ENCODE measurements at regions not wholly inside any gene's neighbourhood (a gene's known extent, or its start where the extent isn't known, plus 50 kb on each side); places are given as distances from the start of the nearest gene placed in this dataset.

- DNase-seq (no peak), ATAC-seq (ENCODE audit: low read depth) (no peak)
- H4K20me1 ChIP-seq (ENCODE audit: control insufficient read depth, insufficient read depth, low read length, poor library complexity, severe bottlenecking), result no peaks in the 10 kb centered on the region
- H3K79me2 ChIP-seq (ENCODE audit: control insufficient read depth, insufficient read depth, low read length), result no peaks in the 10 kb centered on the region
- Mint-ChIP-seq H3K27ac (no peak overlapping the region), H3K4me1 (no peaks in the 10 kb centered on the region), H3K9me3 (ENCODE audit: insufficient read depth) (no peaks in the 10 kb centered on the region), H3K27me3 (peaks cover 11% of the 10 kb centered on the region), H3K4me3 (no peak overlapping the region)
- no peaks in the 10 kb centered on the region for H3K36me3 ChIP-seq (replicated peaks in 1 of 2; ENCODE audit: control extremely low read depth in 1 of 2, control insufficient read depth in 1 of 2, extremely low read depth in 1 of 2, insufficient read depth in 2 of 2, low read length in 1 of 2)
- POLR2A ChIA-PET, result no interaction called here
- no peak for TF ChIP-seq CTCF (IDR thresholded peaks at IDR 0.05)
- TF ChIP-seq EZH2 (IDR thresholded peaks at IDR 0.05; ENCODE audit: borderline replicate concordance, insufficient read depth, low read depth, low read length, poor library complexity, severe bottlenecking), result no peak
- H3K27ac ChIP-seq (ENCODE audit: low read length in 2 of 2), result no peak overlapping the region
- no peak overlapping the region for H2AFZ ChIP-seq (ENCODE audit: insufficient read depth, low read depth, low read length, poor library complexity, severe bottlenecking)
- CTCF ChIA-PET, result interaction anchor here (2.3 kb wide), 1 partner anchor 15 kb away, joined by 4 read pairs; no protein-coding TSS in a partner anchor
- intact Hi-C loops (cut with micrococcal nuclease), result no loop called here
- peaks cover 0 to 22% (median 7%) of the 10 kb centered on the region in 3 donors for H3K9me3 ChIP-seq (ENCODE audit: control extremely low read depth in 1 of 3, control insufficient read depth in 2 of 3, insufficient read depth in 1 of 3, low read length in 2 of 3)
- no peak overlapping the region for H3K9ac ChIP-seq (ENCODE audit: low read length)
- H3K4me3 ChIP-seq (ENCODE audit: control extremely low read depth in 1 of 5, extremely low read depth in 1 of 5, insufficient read depth in 1 of 5, low read depth in 2 of 5, low read length in 4 of 5), result no peak overlapping the region
- no CpG with 5 or more reads among the region's 3 CpGs for WGBS (ENCODE audit: insufficient coverage)
- no peaks in the 10 kb centered on the region for H3K27me3 ChIP-seq (replicated peaks in 1 of 4; ENCODE audit: control extremely low read depth in 1 of 4, control insufficient read depth in 3 of 4, insufficient read depth in 4 of 4, low read length in 3 of 4)
- H3K4me1 ChIP-seq (ENCODE audit: control insufficient read depth in 2 of 2, insufficient read depth in 2 of 2, low read length in 2 of 2), result no peaks in the 10 kb centered on the region
- no peak overlapping the region for H3K4me2 ChIP-seq (replicated peaks; ENCODE audit: low read depth, low read length, poor library complexity, severe bottlenecking)
These were observed 466.3 kb downstream of the TBC1D22A start for GRCh38 chr22:47228767-47229166.

DNA sequence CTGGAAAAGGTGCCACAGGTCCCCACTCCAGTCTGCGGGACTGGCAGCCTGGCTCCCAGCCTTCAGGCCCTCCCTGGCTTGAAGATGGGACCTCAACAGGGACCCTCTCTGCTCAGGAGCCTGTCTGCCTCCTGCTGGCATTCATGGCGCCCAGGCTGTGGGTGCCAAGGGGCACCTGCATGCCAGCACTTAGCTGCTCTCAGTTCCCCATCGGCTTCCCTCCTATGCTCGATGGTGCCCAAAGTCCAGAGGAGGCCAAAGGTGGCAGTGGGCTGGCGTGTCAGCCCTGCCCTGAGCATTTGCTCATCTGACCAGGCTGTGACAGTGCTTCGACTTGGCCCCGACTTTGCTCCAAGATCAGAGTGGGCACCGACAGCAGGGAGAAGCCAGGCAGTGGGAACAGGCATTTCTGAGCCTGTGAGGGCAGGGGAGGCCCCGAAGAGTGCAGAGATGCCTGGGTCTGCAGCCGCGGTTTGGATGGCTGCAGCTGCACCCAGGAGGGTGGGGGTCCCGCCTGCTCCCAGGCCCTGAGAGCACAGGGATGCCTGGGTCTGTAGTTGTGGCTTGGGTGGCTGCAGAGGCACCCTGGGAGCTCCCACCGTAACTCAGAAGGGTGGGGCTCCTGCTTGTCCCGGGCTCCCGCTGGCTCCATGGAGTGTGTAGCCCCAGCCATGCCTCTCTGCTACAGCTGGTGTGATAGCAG lies 463.6 kb downstream of the TBC1D22A start:
- Histone ChIP-seq H2AFZ (ENCODE audit: insufficient read depth, low read depth, low read length, poor library complexity, severe bottlenecking) (no peak overlapping the region), H3K79me2 (ENCODE audit: control insufficient read depth, insufficient read depth, low read length) (no peaks in the 10 kb centered on the region), H3K27me3 (replicated peaks in 1 of 4; ENCODE audit: control extremely low read depth in 1 of 4, control insufficient read depth in 3 of 4, insufficient read depth in 4 of 4, low read length in 3 of 4) (no peaks in the 10 kb centered on the region), H3K4me3 (ENCODE audit: control extremely low read depth in 1 of 5, extremely low read depth in 1 of 5, insufficient read depth in 1 of 5, low read depth in 2 of 5, low read length in 4 of 5) (no peak overlapping the region), H3K4me1 (ENCODE audit: control insufficient read depth in 2 of 2, insufficient read depth in 2 of 2, low read length in 2 of 2) (no peaks in the 10 kb centered on the region), H3K27ac (ENCODE audit: low read length in 2 of 2) (no peak overlapping the region), H3K36me3 (replicated peaks in 1 of 2; ENCODE audit: control extremely low read depth in 1 of 2, control insufficient read depth in 1 of 2, extremely low read depth in 1 of 2, insufficient read depth in 2 of 2, low read length in 1 of 2) (no peaks in the 10 kb centered on the region), H3K9ac (ENCODE audit: low read length) (no peak overlapping the region), H4K20me1 (ENCODE audit: control insufficient read depth, insufficient read depth, low read length, poor library complexity, severe bottlenecking) (no peaks in the 10 kb centered on the region), H3K4me2 (replicated peaks; ENCODE audit: low read depth, low read length, poor library complexity, severe bottlenecking) (no peak overlapping the region), H3K9me3 (ENCODE audit: control extremely low read depth in 1 of 3, control insufficient read depth in 2 of 3, insufficient read depth in 1 of 3, low read length in 2 of 3) (no peaks in the 10 kb centered on the region)
- no peaks in the 10 kb centered on the region for H3K4me1 Mint-ChIP-seq
- intact Hi-C loops (cut with micrococcal nuclease), result no loop called here
- ChIA-PET POLR2A (no interaction called here), CTCF (interaction anchor here (0.9 to 1.3 kb wide), 2 partner anchors 9 to 11 kb away, joined by 3 to 6 read pairs; no protein-coding TSS in a partner anchor)
- ATAC-seq (ENCODE audit: low read depth) (no peak), DNase-seq (no peak)
- 90% methylated on average over 15 of the region's 15 CpGs for WGBS (ENCODE audit: insufficient coverage)
- H3K4me3 Mint-ChIP-seq, result no peak overlapping the region
- H3K27me3 Mint-ChIP-seq, result peaks cover 8% of the 10 kb centered on the region
- H3K27ac Mint-ChIP-seq, result no peak overlapping the region
- H3K9me3 Mint-ChIP-seq (ENCODE audit: insufficient read depth), result no peaks in the 10 kb centered on the region
- TF ChIP-seq EZH2 (IDR thresholded peaks at IDR 0.05; ENCODE audit: borderline replicate concordance, insufficient read depth, low read depth, low read length, poor library complexity, severe bottlenecking) (no peak), CTCF (IDR thresholded peaks at IDR 0.05) (no peak)
